GM18502 (cell line): ENCODE measurements at regions not wholly inside any gene's neighbourhood (a gene's known extent, or its start where the extent isn't known, plus 50 kb on each side); places are given as distances from the start of the nearest gene placed in this dataset.
"Not testable (repeated sequence)": the region's sequence is repeated elsewhere in the genome, so short reads cannot be mapped to it uniquely, and the experiment has no call there.

ENCODE experiments used
- ATAC-seq: cut with Tn5 transposase; IDR thresholded peaks from one replicate; pipeline ENCODE4 v1.9.1; 2021; ENCODE audit warnings: mild to moderate bottlenecking; ENCODE audit not compliant: unreplicated experiment, poor library complexity

- not testable (repeated sequence) for ATAC-seq
These were observed 72.9 kb downstream of the NPIPB11 start for GRCh38 chr16:29333492-29334097.

- not testable (repeated sequence) for ATAC-seq
These were observed 75.9 kb downstream of the NPIPB11 start for GRCh38 chr16:29330623-29331022.

GRCh38 chr16:29328528-29328927 lies 78.0 kb downstream of the NPIPB11 start:
- not testable (repeated sequence) for ATAC-seq

GRCh38 chr16:29327631-29328408 lies 78.7 kb downstream of the NPIPB11 start:
- not testable (repeated sequence) for ATAC-seq

GRCh38 chr16:29326164-29327125 lies 80.1 kb downstream of the NPIPB11 start:
- ATAC-seq: not testable (repeated sequence)

- ATAC-seq: not testable (repeated sequence)
These were observed 82.8 kb downstream of the NPIPB11 start for GRCh38 chr16:29323725-29324124.

- ATAC-seq: no peak
These were observed 84.9 kb downstream of the NPIPB11 start for GRCh38 chr16:29321585-29321984.

- no peak for ATAC-seq
These were observed 85.5 kb downstream of the NPIPB11 start for GRCh38 chr16:29321000-29321393.

GRCh38 chr16:29320274-29320999 lies 86.1 kb downstream of the NPIPB11 start:
- no peak for ATAC-seq

GRCh38 chr16:29319726-29320125 lies 86.8 kb downstream of the NPIPB11 start:
- no peak for ATAC-seq

- ATAC-seq: not testable (repeated sequence)
These were observed 87.9 kb downstream of the NPIPB11 start for GRCh38 chr16:29318561-29318968.

- ATAC-seq: no peak
These were observed 88.5 kb downstream of the NPIPB11 start for GRCh38 chr16:29318037-29318436.

- ATAC-seq: no peak
These were observed 89.2 kb downstream of the NPIPB11 start for GRCh38 chr16:29317269-29317668.

GRCh38 chr16:29316761-29317183 lies 89.7 kb downstream of the NPIPB11 start:
- ATAC-seq: no peak

GRCh38 chr16:29315916-29316517 lies 90.5 kb downstream of the NPIPB11 start:
- no peak for ATAC-seq

- no peak for ATAC-seq
These were observed 91.5 kb downstream of the NPIPB11 start for GRCh38 chr16:29315046-29315445.

GRCh38 chr16:29314292-29314934 lies 92.1 kb downstream of the NPIPB11 start:
- ATAC-seq: no peak

- ATAC-seq: no peak
These were observed 92.9 kb downstream of the NPIPB11 start for GRCh38 chr16:29313559-29314048.
